ENCODE measurements at regions not wholly inside any gene's neighbourhood (a gene's known extent, or its start where the extent isn't known, plus 50 kb on each side); places are given as distances from the start of the nearest gene placed in this dataset.

DNA sequence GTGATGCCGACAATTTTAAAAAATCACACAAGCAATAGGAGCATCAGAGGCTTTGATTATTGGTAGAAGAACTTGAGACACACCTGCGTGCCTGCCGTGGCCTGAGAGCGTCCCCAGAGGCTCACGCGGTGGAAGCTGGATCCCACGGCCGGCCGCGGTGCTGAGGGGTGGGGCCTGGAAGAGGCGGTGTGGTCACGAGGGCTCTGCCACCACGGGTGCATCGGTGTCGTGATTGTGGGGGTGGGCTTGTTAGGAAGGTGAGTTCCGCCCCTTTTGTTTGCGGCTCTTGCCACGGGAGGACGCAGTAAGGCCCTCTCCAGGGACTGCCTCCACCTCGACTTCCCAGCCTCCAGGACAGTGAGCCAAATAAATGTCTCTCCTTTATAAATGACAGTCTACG lies 77.2 kb upstream of the ADRA2C start:
- intact Hi-C loops (cut with DNase I; ENCODE audit: low total_unique reads): no loop called here
- TF ChIP-seq, protein P1, sequence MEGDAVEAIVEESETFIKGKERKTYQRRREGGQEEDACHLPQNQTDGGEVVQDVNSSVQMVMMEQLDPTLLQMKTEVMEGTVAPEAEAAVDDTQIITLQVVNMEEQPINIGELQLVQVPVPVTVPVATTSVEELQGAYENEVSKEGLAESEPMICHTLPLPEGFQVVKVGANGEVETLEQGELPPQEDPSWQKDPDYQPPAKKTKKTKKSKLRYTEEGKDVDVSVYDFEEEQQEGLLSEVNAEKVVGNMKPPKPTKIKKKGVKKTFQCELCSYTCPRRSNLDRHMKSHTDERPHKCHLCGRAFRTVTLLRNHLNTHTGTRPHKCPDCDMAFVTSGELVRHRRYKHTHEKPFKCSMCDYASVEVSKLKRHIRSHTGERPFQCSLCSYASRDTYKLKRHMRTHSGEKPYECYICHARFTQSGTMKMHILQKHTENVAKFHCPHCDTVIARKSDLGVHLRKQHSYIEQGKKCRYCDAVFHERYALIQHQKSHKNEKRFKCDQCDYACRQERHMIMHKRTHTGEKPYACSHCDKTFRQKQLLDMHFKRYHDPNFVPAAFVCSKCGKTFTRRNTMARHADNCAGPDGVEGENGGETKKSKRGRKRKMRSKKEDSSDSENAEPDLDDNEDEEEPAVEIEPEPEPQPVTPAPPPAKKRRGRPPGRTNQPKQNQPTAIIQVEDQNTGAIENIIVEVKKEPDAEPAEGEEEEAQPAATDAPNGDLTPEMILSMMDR (IDR thresholded peaks at IDR 0.05): no peak
- no peak for TF ChIP-seq POLR2A (IDR thresholded peaks at IDR 0.05)
- no peak overlapping the region for H3K4me3 ChIP-seq (ENCODE audit: low read depth, poor library complexity, severe bottlenecking)
- 83 to 87% methylated on average over 21 of the region's 21 CpGs for WGBS, 2 donors
- no peak for DNase-seq (ENCODE audit: low spot score in 2 of 2)

- 73 to 85% methylated on average over 24 of the region's 24 CpGs for WGBS, 2 donors
- TF ChIP-seq, protein P1 (IDR thresholded peaks at IDR 0.05): no peak
- H3K4me3 ChIP-seq (ENCODE audit: low read depth, poor library complexity, severe bottlenecking): no peak overlapping the region
- no peak for DNase-seq (ENCODE audit: low spot score in 2 of 2)
- intact Hi-C loops (cut with DNase I; ENCODE audit: low total_unique reads): no loop called here
Observed at GRCh38 chr4:3688018-3688998, 77.9 kb upstream of the ADRA2C start.

DNA sequence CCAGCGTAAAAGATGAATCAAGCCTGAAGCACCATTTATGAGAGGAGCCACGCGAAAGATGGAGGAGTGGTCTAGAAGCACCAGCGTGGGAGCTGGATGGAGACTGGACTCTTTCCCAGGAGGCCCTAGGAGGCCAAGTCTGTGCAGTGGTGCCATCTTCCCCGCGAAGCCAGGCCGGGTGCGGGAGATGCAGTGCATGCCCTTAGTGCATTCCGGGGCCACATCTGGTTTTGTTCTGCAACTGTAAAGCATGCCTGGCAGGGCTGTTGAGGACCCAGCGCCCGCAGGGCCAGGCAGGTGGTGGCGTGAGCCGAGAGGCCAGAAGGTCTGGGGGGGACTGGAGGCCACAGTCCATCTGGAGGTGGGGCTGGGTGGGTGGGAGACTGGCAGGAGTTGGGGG lies 78.6 kb upstream of the ADRA2C start:
- intact Hi-C loops (cut with DNase I; ENCODE audit: low total_unique reads): no loop called here
- no peak overlapping the region for H3K4me3 ChIP-seq (ENCODE audit: low read depth, poor library complexity, severe bottlenecking)
- TF ChIP-seq POLR2A (IDR thresholded peaks at IDR 0.05): no peak
- TF ChIP-seq, protein P1 (IDR thresholded peaks at IDR 0.05): no peak
- whole genome bisulfite sequencing, 2 donors: 86 to 91% methylated on average over 13 of the region's 13 CpGs
- no peak for DNase-seq (ENCODE audit: low spot score in 2 of 2)

DNA sequence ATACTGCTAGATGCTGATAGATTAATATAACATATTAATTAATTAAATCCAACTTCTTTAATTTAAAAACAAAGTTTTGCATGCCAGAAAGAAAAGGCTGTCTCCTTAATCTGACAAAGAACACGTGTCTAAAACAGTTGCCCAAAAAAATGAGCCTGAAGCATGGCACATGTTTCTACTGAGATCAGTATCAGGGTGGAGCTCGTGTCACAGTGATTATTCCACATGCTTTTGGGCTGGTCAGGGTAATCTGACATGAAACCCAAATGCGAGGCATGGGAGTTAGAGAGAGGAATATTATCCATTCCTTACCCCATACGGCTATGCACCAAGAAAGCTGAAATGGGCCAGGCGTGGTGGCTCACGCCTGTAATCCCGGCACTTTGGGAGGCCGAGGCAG lies 79.4 kb upstream of the ADRA2C start:
- intact Hi-C loops (cut with DNase I; ENCODE audit: low total_unique reads): no loop called here
- TF ChIP-seq, protein P1 (IDR thresholded peaks at IDR 0.05): no peak
- no peak for TF ChIP-seq POLR2A (IDR thresholded peaks at IDR 0.05)
- 50% methylated on average over 8 of the region's 8 CpGs for WGBS, 2 donors
- H3K4me3 ChIP-seq (ENCODE audit: low read depth, poor library complexity, severe bottlenecking): no peak overlapping the region
- DNase-seq (ENCODE audit: low spot score in 2 of 2): no peak

DNA sequence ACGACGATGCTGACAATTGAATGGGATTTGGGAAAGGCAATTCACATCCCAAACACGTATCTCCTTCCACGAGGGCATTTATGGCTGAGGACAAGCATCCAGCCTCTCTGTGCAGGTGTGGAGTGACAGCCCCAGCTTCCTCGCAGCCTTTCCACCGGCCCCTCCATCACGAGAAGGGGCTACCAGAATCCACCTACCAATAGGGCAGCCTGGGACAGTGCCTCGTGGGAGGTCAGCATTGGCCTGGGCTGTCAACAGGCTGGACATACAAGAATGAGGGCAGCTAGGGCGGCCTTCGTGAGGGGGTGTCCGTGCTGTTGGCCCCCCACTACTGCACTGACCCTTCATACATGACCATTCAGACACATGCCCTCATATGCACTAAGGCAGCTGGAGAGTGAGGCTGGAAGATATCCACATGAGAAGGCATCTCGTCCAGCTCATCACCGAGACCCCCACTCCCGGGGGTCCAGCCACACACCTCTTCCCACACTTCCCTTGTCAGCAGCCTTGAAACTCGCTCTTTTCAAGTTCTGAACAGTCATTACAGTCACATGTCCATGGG lies 81.0 kb upstream of the ADRA2C start:
- TF ChIP-seq, protein P1 (IDR thresholded peaks at IDR 0.05): no peak
- TF ChIP-seq POLR2A (IDR thresholded peaks at IDR 0.05): no peak
- DNase-seq (ENCODE audit: low spot score in 2 of 2): no peak
- no peak overlapping the region for H3K4me3 ChIP-seq (ENCODE audit: low read depth, poor library complexity, severe bottlenecking)
- intact Hi-C loops (cut with DNase I; ENCODE audit: low total_unique reads): no loop called here
- WGBS, 2 donors: 82 to 89% methylated on average over 15 of the region's 15 CpGs

Data from lower leg skin (tissue), 4 donors.